Brain microvascular endothelial cell (primary cell): ENCODE measurements at regions not wholly inside any gene's neighbourhood (a gene's known extent, or its start where the extent isn't known, plus 50 kb on each side); places are given as distances from the start of the nearest gene placed in this dataset.

ENCODE experiments used
- DNase-seq: peaks from one replicate; pipeline ENCODE4 v3.0.0-alpha.2; 2020
- H3K27ac ChIP-seq: fragments of 250-450 bp; sonication (Bioruptor Pico); 2 replicates; pipeline ENCODE4 v1.5.1; 2020; ENCODE audit warnings: mild to moderate bottlenecking, moderate library complexity
- H3K27me3 ChIP-seq: fragments of 250-450 bp; sonication (Bioruptor Pico); replicated peaks from 2 replicates; pipeline ENCODE4 v1.5.1; 2020; ENCODE audit warnings: mild to moderate bottlenecking
- H3K36me3 ChIP-seq: fragments of 250-450 bp; sonication (Bioruptor Pico); replicated peaks from 2 replicates; pipeline ENCODE4 v1.5.1; 2020; ENCODE audit warnings: mild to moderate bottlenecking
- H3K4me3 ChIP-seq: 2 replicates; pipeline ENCODE4 v1.5.1; 2011; ENCODE audit warnings: low read depth, mild to moderate bottlenecking, control low read depth, low read length, moderate library complexity
- CTCF ChIP-seq: IDR thresholded peaks from 2 replicates; pipeline ENCODE4 v1.5.1; 2011; ENCODE audit warnings: low read depth, mild to moderate bottlenecking, moderate library complexity, low read length, control low read depth, inconsistent platforms; ENCODE audit errors: missing control alignments
- in situ Hi-C: cut with HindIII; loops from 2 replicates; pipeline ENCODE4 v1.10.0; 2017; ENCODE audit warnings: low sequenced_read_pairs, low pct_ligation_motif_present

GRCh38 chr3:116579840-116580239 lies 129.7 kb upstream of the TUSC7 start:
- Histone ChIP-seq H3K27ac (no peak overlapping the region), H3K27me3 (no peaks in the 10 kb centered on the region), H3K36me3 (no peaks in the 10 kb centered on the region), H3K4me3 (no peak overlapping the region)
- peak; percentile 2 for DNase-seq
- in situ Hi-C loops, result no loop called here
- TF ChIP-seq CTCF, result no peak

- H3K4me3 ChIP-seq, result no peak overlapping the region
- DNase-seq, result no peak
- TF ChIP-seq CTCF, result no peak
- H3K27ac ChIP-seq, result no peak overlapping the region
- in situ Hi-C loops, result no loop called here
- H3K36me3 ChIP-seq, result no peaks in the 10 kb centered on the region
- no peaks in the 10 kb centered on the region for H3K27me3 ChIP-seq
Measured at GRCh38 chr3:116586285-116586944, 123.2 kb upstream of the TUSC7 start.

GRCh38 chr3:116591236-116591635 lies 118.3 kb upstream of the TUSC7 start:
- in situ Hi-C loops, result no loop called here
- TF ChIP-seq CTCF, result no peak

GRCh38 chr3:116601206-116601605 lies 108.4 kb upstream of the TUSC7 start:
- Histone ChIP-seq H3K4me3 (no peak overlapping the region), H3K36me3 (no peaks in the 10 kb centered on the region), H3K27ac (no peak overlapping the region), H3K27me3 (no peaks in the 10 kb centered on the region)
- no peak for DNase-seq
- in situ Hi-C loops, result no loop called here
- TF ChIP-seq CTCF, result no peak

More at GRCh38 chr3:116591236-116591635, 118.3 kb upstream of the TUSC7 start:
- no peak overlapping the region for H3K27ac ChIP-seq
- DNase-seq, result no peak
- no peaks in the 10 kb centered on the region for H3K36me3 ChIP-seq
- H3K4me3 ChIP-seq, result no peak overlapping the region
- no peaks in the 10 kb centered on the region for H3K27me3 ChIP-seq

GRCh38 chr3:116607205-116607604 lies 102.4 kb upstream of the TUSC7 start:
- Histone ChIP-seq H3K4me3 (no peak overlapping the region), H3K27me3 (no peaks in the 10 kb centered on the region), H3K27ac (no peak overlapping the region), H3K36me3 (no peaks in the 10 kb centered on the region)
- in situ Hi-C loops, result no loop called here
- no peak for DNase-seq
- TF ChIP-seq CTCF, result no peak

GRCh38 chr3:116610124-116610523 lies 99.5 kb upstream of the TUSC7 start:
- in situ Hi-C loops, result no loop called here
- no peak overlapping the region for H3K27ac ChIP-seq
- H3K27me3 ChIP-seq, result no peaks in the 10 kb centered on the region
- no peaks in the 10 kb centered on the region for H3K36me3 ChIP-seq
- H3K4me3 ChIP-seq, result no peak overlapping the region
- no peak for TF ChIP-seq CTCF
- DNase-seq, result no peak
